Fibroblast of skin of left biceps (primary cell): ENCODE measurements at regions not wholly inside any gene's neighbourhood (a gene's known extent, or its start where the extent isn't known, plus 50 kb on each side); places are given as distances from the start of the nearest gene placed in this dataset.
A peak's percentile ranks its signal among the peaks of the same experiment; 100 is the strongest.

Experiments used
- DNase-seq, 2 experiments: peaks; one replicate each; pipeline ENCODE4 v3.0.0-alpha.2; 2013; ENCODE audit warnings: low read depth in 2 of 2

- no peak for DNase-seq
These were observed 81.0 kb downstream of the QPCT start for GRCh38 chr2:37425408-37425807.

DNA sequence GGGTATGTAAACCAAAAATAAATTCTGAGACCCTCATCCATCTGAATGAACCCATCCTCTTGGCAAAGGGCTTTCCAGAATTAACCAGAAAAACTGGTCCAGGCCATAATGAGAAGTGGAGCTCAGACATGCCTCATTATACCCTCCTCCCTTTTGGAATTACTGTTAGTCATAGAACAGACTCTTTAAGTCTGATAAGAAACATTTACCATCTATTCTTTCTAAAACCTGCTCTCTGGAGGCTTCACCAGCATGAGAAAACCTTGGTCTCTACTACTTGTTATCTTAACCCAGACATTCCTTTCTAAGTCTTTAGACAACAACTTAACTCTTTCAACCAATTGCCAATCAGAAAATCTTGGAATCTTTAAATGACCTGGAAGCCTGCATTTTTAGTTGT, 82.8 kb downstream of the QPCT start:
- no peak for DNase-seq

DNA sequence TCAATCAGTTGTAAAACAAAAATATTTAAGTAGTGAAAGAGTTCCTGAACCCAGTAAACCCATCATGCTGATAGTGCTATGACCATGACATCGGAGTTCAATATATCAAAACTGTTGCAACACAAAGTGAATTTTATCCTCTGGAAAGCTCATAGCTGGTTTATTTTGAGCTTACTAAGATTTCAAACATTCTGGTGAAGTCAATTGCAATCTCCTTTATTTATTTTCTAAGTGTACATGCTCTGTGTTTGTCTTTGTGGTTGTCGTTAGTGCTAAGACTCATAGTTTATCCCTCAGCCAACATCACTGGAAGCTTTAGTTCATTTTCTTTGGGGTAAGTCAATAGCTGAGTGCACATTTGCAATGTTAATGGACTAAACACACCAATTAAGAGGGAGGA, 91.9 kb downstream of the QPCT start:
- DNase-seq, result no peak

DNA sequence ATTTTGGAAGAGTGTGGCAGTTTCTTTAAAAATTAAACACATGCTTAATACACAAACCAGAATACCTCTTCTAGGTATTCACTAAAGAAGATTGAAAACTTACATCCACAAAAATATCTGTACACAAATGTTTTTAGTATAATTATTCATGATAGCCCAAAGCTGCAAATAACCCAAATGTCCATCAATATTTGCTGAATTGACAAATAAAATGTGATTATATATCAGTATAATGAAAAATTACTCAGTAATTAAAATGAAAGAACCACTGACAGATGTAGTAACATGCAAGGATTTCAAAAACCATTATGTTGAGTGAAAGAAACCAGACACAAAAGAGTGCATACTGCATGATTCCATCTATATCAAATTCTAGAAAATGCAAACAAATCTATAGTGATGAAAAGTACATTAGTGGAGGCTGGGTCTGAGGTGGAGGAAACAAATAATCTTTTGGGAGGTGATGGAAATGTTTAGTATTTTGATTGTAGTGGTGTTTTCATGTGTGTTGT, 94.8 kb downstream of the QPCT start:
- no peak for DNase-seq

DNA sequence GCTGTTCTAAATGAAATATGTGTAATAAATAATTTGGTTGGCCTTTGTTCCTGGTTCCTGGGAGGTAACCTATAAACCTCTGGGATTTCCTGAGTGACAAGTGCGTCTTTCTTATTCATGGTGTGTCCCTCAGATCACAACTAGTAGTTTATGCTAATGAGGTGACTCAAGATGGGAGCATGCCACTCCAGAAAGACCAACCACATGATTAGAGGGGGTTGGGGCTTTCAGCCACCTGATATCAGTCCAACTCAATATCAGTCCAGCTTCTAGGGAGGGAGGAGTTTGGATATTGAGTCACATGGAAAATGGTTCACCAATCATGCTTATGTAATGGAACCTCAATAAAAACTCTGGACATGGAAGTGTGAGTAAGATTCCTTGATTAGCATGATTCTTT, 96.6 kb downstream of the QPCT start:
- no peak for DNase-seq

DNA sequence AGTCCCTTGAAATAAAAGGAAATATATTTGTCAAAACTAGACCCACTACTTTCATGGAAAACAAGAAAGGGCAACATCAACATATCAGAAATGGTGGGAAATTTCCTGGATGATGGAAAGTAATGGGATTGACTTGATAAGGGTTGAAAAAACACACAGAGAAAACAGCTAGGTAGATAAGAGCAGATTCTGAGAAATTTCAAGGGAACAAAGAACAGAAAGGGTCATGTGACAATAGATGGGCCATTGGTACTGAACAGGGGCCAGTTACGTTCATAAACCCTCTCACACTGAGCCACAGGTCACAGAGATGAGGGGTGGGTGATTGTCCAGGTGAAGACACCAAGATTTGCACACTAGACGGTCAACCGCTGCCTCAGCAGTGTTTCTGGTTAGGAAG, 98.7 kb downstream of the QPCT start:
- DNase-seq, result no peak

GRCh38 chr2:37447446-37447845, 103.0 kb downstream of the QPCT start:
- DNase-seq, result no peak

DNA sequence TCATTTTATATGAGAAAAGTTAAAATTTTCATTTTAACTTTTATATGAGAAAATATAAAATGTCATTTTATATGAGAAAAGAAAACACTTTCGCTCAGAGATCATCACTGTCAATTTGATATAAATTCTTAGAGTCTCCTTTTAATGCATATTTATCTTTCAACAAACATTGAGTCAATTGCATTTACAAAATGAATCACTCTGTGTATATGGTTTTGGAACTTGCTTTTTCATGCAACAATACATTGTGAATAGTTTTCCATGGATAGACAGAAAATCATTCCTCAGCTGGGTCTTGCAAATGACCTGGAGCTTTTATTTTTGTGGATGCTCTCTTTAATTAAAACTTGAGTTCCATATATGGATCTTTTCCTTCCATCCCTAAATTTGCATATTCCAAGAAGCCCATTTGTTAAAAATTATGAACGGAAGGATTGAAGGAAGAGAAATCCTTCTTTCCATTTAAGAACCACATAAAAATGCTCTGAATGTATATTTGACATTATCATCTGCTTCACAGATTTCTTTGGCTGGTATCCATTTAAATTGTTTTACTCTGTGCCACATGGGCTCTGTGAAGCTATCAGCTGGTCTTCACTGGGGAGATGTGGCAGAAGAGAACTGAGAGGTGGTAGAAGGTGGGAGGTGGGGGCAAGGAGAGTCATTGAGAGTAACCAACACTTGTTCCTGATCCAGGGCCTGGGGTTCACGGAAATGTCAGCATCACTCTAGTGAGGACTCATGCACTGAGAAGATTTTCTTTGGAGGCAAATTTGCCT, 104.1 kb downstream of the QPCT start:
- no peak for DNase-seq

DNA sequence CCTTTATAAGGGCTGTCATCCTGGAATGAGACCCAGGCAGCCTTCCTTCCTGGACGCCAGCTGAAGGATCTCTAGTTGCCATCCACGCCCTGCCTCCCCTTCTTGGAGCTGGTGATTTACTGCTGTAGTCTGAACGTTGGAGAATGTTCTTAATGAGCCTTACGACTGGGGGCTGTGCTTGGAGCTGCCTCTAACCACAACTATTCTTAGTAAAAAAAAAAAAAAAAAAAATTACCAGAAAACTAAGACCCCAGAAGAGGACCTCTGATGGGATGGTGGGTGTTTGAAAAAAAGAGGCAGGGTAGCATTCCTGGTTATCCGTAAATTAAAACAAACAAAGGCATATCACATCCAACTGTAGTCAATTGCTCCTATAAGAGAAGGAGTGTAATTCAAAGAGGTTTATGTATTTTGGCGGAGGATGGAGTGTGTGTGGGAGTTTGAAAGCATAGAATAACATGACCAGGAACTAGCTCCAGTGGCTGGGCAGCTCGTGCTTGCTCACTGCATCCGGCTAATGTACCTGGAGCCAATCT, 105.4 kb downstream of the QPCT start:
- peak in 1 of 2 experiments; percentile 33 for DNase-seq

DNA sequence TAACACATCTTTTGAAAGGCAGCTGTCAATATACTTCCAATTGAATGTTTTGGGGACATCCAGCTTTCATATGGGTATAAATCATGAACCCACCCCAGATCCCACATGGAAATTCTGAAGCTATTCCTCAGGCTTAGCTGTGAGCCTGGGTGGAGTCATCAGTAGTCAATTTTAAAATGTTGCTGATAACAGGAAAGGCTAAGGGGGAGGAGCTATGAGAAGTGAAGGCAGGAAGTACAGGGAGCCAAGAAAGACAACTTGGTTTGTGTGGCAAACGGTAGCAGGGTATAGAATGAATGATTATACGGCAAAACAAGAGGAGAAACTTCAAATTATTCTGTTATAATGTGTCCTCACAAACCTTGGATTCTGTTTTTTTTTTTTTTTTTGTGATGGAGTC, 108.6 kb downstream of the QPCT start:
- no peak for DNase-seq

- DNase-seq, result no peak
These were observed 110.7 kb downstream of the QPCT start for GRCh38 chr2:37454851-37455762.

DNA sequence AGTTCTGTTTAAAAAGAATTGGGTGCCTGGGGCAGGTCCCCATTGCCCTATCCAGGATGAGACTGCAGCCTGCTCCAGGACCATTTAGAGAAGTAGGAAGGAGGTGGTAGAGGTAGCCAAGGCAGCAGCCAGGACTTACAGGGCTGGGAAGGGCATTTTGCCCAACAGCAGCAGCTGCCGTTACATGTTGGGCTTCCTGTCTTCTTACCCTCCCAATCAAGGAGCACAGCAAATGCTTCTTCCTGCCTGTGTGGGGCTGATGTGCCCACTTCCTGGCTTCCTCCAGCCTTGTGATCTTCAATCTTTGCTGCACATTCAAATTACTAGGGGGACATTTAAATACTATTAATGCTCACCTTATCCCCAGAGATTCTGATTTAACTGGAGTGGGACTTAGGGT, 112.0 kb downstream of the QPCT start:
- DNase-seq, result no peak

DNA sequence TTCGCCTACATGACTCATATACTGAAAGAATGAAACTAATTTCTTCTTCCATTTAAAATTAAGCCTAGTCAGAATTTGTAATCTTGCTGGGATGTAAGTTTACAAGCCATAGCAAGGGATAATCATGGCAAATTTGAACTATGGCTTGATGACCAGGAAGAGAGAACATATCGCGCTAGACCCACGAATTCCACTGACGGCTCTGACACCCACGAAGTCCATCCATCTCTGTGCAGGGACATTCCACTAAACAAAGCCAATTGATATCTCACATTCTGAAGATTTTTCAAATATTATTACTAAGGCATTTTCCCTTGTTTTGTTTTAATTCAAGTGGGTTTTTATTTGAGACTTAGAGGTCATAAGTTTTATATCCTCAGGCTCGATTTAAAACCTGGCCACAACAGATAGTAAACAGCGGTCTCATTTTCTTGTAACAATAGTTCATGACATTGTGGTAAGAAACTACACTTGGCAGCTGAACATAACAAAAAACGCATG, 113.0 kb downstream of the QPCT start:
- DNase-seq, result no peak

GRCh38 chr2:37458133-37458532, 113.7 kb downstream of the QPCT start:
- DNase-seq, result no peak

GRCh38 chr2:37459095-37459981, 114.9 kb downstream of the QPCT start:
- DNase-seq, result peak; percentile 86

GRCh38 chr2:37460896-37461229, 116.4 kb downstream of the QPCT start:
- no peak for DNase-seq

DNA sequence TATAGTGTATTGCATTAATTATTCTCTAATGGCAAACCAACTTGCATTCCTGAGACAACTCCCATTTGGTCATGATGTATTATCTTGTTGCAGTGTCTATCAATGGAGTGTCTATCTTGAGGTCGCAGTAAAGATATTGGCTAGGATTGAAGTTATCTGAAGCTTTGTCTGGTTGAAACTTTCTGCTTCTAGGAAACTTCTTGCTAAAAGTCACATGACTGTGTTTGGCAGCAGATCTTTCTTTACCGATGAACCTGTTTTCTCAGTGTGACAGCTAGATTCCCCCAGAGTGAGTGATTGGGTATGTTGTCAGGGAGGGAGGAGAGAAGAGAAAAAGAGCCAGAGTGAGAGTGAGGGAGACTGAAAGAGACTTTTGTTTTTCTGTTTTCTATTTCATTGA, 119.6 kb downstream of the QPCT start:
- DNase-seq, result no peak

- DNase-seq, result peak; percentile 66 to 73
These were observed 122.2 kb downstream of the QPCT start for GRCh38 chr2:37466533-37467222.

- DNase-seq, result peak; percentile 45 to 56
These were observed 123.7 kb downstream of the QPCT start for GRCh38 chr2:37468170-37468569.

DNA sequence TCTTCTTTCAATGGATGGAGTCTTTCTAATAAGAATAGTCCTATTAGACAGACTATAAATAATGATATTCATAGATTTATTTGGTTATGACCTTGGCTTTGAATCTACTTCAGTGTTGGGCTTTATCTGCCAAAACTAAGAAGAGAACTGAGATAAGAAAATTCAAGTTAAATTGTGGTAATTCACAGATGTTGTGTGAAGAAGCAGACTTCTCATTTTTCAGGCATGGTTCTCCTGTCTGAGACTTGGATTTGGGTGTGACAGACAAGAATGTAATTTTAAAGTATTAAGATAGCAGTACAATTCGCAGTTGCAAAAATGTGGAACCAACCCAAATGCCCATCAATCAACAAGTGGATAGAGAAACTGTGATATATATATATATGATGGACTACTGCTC, 124.7 kb downstream of the QPCT start:
- DNase-seq, result no peak

- DNase-seq, result no peak
These were observed 126.7 kb downstream of the QPCT start for GRCh38 chr2:37471104-37471503.
